GM23248 (cell line): ENCODE measurements at regions not wholly inside any gene's neighbourhood (a gene's known extent, or its start where the extent isn't known, plus 50 kb on each side); places are given as distances from the start of the nearest gene placed in this dataset.

Experiments used
- EZH2 ChIP-seq: fragments of 200-600 bp; sonication (generic); IDR thresholded peaks from 2 replicates; pipeline ENCODE4 v1.6.1; 2018; ENCODE audit warnings: antibody characterized with exemption, mild to moderate bottlenecking; ENCODE audit not compliant: insufficient read depth, poor library complexity, severe bottlenecking
- EZH2phosphoT487 ChIP-seq: fragments of 200-600 bp; sonication (generic); IDR thresholded peaks from 2 replicates; pipeline ENCODE4 v1.6.1; 2018; ENCODE audit warnings: antibody characterized with exemption, moderate library complexity, mild to moderate bottlenecking, low read depth; ENCODE audit not compliant: insufficient read depth

DNA sequence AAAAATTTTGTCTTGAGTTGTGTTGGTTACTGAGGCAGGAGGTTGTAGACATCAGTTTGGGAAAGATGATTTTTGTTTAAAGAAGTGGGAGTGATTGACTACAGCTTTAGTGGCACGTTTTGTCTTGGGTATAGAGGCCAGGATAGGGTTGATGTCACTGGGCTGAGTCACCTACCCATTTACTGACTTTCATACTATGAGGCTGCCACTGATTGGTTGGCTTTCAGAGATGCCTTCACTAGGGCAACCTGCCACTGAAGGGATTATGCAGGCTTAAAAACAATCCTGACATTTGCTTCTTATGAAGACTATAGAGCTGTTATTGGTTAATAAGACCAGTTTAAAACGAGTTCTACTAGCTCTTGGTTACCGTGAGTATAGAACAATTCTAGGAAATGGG lies 479.1 kb downstream of the SOX11 start:
- TF ChIP-seq EZH2phosphoT487 (no peak), EZH2 (no peak)
